Transverse colon (tissue), 4 donors: ENCODE measurements at regions not wholly inside any gene's neighbourhood (a gene's known extent, or its start where the extent isn't known, plus 50 kb on each side); places are given as distances from the start of the nearest gene placed in this dataset.

Source experiments
- DNase-seq: peaks from one replicate; pipeline ENCODE4 v3.0.0-alpha.2; 2019
- H3K27ac ChIP-seq, 4 donors: fragments of 200-600 bp; sonication (generic); 2 replicates each; pipeline ENCODE4 v1.5.1; 2016 to 2018; ENCODE audit warnings: inconsistent platforms in 4 of 4
- H3K27me3 ChIP-seq: fragments of 200-600 bp; sonication (generic); 2 replicates; pipeline ENCODE4 v1.5.1; 2017; ENCODE audit warnings: inconsistent platforms
- H3K36me3 ChIP-seq, 4 donors: fragments of 200-600 bp; sonication (generic); 2 replicates each; pipeline ENCODE4 v1.5.1; 2017 to 2019; ENCODE audit warnings: inconsistent platforms in 4 of 4
- H3K4me1 ChIP-seq, 4 donors: fragments of 200-600 bp; sonication (generic); 2 replicates each; pipeline ENCODE4 v1.5.1; 2017 to 2020; ENCODE audit warnings: inconsistent platforms in 4 of 4
- H3K4me3 ChIP-seq, 4 donors: fragments of 200-600 bp; sonication (generic); 1 replicate in 1 of 4; 2 replicates in 3 of 4; pipeline versions ENCODE4 v1.5.1 to v1.6.1; 2017 to 2019; ENCODE audit warnings: inconsistent platforms in 4 of 4
- H3K9me3 ChIP-seq, 2 donors: fragments of 200-600 bp; sonication (generic); 2 replicates each; pipeline ENCODE4 v1.5.1; 2017 to 2019; ENCODE audit warnings: inconsistent platforms in 2 of 2
- EP300 ChIP-seq: sonication (generic); formaldehyde crosslinking; IDR thresholded peaks from one replicate; pipeline ENCODE4 v1.6.1; 2017; ENCODE audit warnings: antibody characterized with exemption, low read depth
- POLR2A ChIP-seq: fragments of 450-650 bp; IDR thresholded peaks from one replicate; pipeline ENCODE4 v1.6.1; 2016; ENCODE audit warnings: antibody characterized with exemption, mild to moderate bottlenecking, moderate library complexity
- POLR2AphosphoS5 ChIP-seq, 3 donors: sonication (generic); formaldehyde crosslinking; IDR thresholded peaks; one replicate each; pipeline ENCODE4 v1.6.1; 2016; ENCODE audit warnings: antibody characterized with exemption in 3 of 3
- WGBS, 2 donors: methylation state at CpG; one replicate each; pipeline ENCODE4 v1.1.5; 2018; ENCODE audit warnings: low coverage in 1 of 2; 5-methylcytosine and 5-hydroxymethylcytosine counted together
- in situ Hi-C, 4 donors: fragments of 200-750 bp; cut with MboI; loops; one replicate each; pipeline versions ENCODE4 v1.15.0 to v1.15.1; 2017; ENCODE audit warnings: low sequenced_read_pairs in 3 of 4, low pct_ligation_motif_present in 1 of 4, low pct_unique_long_range_greater_than_20kb in 1 of 4
- intact Hi-C: fragments of 100-400 bp; cut with DNase I; formaldehyde crosslinking; loops from one replicate; pipeline ENCODE4 v1.15.1; 2023; ENCODE audit warnings: low total_unique reads
- TF ChIP-seq, protein P1 (sequence below), 5 experiments: fragments of 200-600 bp in 3 of 5; fragments of 450-650 bp in 2 of 5; sonication (generic) in 3 of 5; IDR thresholded peaks; 1 replicate in 2 of 5; 2 replicates in 3 of 5; pipeline ENCODE4 v1.5.1; 2016 to 2017; ENCODE audit warnings: antibody characterized with exemption in 5 of 5, inconsistent platforms in 3 of 5, mild to moderate bottlenecking in 2 of 5, moderate library complexity in 1 of 5

GRCh38 chr7:20839196-20839735 lies 52.6 kb upstream of the SP8 start:
- no peak overlapping the region for H3K27ac ChIP-seq
- intact Hi-C loops, result no loop called here
- H3K4me1 ChIP-seq, result no peaks in the 10 kb centered on the region
- H3K9me3 ChIP-seq, result no peaks in the 10 kb centered on the region
- no peaks in the 10 kb centered on the region for H3K36me3 ChIP-seq
- TF ChIP-seq POLR2AphosphoS5 (IDR thresholded peaks at IDR 0.05) (no peak), EP300 (no peak), POLR2A (no peak)
- TF ChIP-seq, protein P1, sequence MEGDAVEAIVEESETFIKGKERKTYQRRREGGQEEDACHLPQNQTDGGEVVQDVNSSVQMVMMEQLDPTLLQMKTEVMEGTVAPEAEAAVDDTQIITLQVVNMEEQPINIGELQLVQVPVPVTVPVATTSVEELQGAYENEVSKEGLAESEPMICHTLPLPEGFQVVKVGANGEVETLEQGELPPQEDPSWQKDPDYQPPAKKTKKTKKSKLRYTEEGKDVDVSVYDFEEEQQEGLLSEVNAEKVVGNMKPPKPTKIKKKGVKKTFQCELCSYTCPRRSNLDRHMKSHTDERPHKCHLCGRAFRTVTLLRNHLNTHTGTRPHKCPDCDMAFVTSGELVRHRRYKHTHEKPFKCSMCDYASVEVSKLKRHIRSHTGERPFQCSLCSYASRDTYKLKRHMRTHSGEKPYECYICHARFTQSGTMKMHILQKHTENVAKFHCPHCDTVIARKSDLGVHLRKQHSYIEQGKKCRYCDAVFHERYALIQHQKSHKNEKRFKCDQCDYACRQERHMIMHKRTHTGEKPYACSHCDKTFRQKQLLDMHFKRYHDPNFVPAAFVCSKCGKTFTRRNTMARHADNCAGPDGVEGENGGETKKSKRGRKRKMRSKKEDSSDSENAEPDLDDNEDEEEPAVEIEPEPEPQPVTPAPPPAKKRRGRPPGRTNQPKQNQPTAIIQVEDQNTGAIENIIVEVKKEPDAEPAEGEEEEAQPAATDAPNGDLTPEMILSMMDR (IDR thresholded peaks at IDR 0.05), result no peak
- 79% methylated on average over 2 of the region's 2 CpGs; no CpG with 5 or more reads in 1 of the 2 donors for WGBS, 2 donors
- no peak overlapping the region for H3K4me3 ChIP-seq
- H3K27me3 ChIP-seq, result no peaks in the 10 kb centered on the region
- DNase-seq, result no peak
- in situ Hi-C loops, result no loop called here

DNA sequence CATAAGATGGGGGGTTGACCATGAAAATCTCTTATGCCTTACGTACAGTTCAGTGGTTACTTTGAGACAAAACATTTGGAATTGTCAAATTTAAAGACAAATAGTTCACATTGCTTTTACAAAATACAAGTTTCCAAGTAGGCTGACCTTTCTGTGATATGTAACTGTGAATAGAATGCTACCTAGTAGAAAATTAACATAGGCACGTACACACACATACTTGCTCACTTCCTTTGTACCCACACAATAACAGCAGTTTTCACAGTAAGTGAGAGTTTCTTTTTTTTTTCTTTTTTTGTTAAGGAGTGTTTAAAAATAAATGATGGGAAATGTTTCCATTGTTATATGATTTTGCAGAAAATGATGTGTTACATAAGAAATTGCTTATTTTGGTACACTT lies 53.3 kb upstream of the SP8 start:
- DNase-seq, result no peak
- no peak for TF ChIP-seq POLR2A
- TF ChIP-seq, protein P1 (IDR thresholded peaks at IDR 0.05), result no peak
- TF ChIP-seq POLR2AphosphoS5 (IDR thresholded peaks at IDR 0.05), result no peak
- TF ChIP-seq EP300, result no peak
- 33 to 59% methylated on average over 1 to 2 of the region's 2 CpGs for WGBS, 2 donors

DNA sequence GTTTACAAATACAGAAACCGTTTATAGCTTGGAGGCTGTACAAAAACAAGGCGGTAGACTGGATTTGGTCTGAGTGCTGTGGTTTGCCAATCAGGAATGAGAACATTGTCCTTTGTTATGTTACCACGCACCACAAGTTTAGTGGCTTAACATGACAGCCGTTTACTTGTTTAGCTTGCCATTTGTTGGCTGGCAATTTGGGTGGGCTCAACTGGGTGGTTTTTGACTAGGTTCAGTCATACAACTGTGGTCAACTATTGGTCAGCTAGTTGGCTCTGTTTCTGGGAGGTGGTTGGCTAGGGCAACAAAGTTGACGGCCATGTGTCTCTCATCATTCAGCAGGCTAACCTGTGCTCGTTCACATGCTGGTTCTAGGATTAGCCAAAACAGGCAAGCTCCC lies 60.1 kb upstream of the SP8 start:
- intact Hi-C loops (no loop called here), in situ Hi-C loops (no loop called here)
- H3K36me3 ChIP-seq, result no peaks in the 10 kb centered on the region
- H3K27me3 ChIP-seq, result no peaks in the 10 kb centered on the region
- 80 to 95% methylated on average over 3 to 6 of the region's 6 CpGs for WGBS, 2 donors
- no peaks in the 10 kb centered on the region for H3K9me3 ChIP-seq
- H3K4me1 ChIP-seq, result no peaks in the 10 kb centered on the region
- TF ChIP-seq POLR2AphosphoS5 (IDR thresholded peaks at IDR 0.05) (no peak), EP300 (no peak)
- no peak overlapping the region for H3K27ac ChIP-seq
- no peak for DNase-seq
- H3K4me3 ChIP-seq, result no peak overlapping the region

More for the DNA sequence above, 53.3 kb upstream of the SP8 start:
- Histone ChIP-seq H3K4me3 (no peak overlapping the region), H3K27me3 (no peaks in the 10 kb centered on the region), H3K36me3 (no peaks in the 10 kb centered on the region), H3K4me1 (no peaks in the 10 kb centered on the region), H3K27ac (no peak overlapping the region), H3K9me3 (no peaks in the 10 kb centered on the region)
- in situ Hi-C loops (no loop called here), intact Hi-C loops (no loop called here)

DNA sequence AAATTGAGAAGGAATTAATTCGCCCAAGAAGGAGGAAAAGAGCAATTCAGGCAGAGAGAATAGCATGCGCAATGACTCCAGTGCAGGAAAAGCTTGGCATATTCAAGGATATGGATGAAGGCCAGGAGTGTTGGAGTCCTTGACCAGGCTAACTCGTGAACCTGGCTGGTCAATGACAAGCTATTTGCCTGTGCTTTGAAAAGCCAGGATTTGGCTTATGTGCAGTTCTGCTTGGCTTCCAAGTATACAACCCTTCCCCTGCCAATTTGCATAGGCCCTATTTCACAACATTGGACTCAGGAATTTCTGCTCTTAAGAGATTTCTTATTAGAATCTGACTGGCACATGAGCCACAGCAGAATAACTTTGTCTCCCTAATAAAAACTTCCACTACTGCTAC lies 72.3 kb upstream of the SP8 start:
- WGBS, 2 donors, result 65 to 74% methylated on average over 3 of the region's 3 CpGs
- Histone ChIP-seq H3K27me3 (no peaks in the 10 kb centered on the region), H3K4me1 (no peaks in the 10 kb centered on the region), H3K36me3 (no peaks in the 10 kb centered on the region), H3K27ac (no peak overlapping the region), H3K4me3 (no peak overlapping the region), H3K9me3 (no peaks in the 10 kb centered on the region)
- in situ Hi-C loops (no loop called here), intact Hi-C loops (no loop called here)
- TF ChIP-seq, protein P1 (IDR thresholded peaks at IDR 0.05), result no peak
- TF ChIP-seq POLR2A, result no peak
- TF ChIP-seq POLR2AphosphoS5 (IDR thresholded peaks at IDR 0.05), result no peak
- TF ChIP-seq EP300, result no peak
- no peak for DNase-seq

- intact Hi-C loops (no loop called here), in situ Hi-C loops (no loop called here)
- DNase-seq, result no peak
Measured at GRCh38 chr7:20861468-20861867, 74.8 kb upstream of the SP8 start.

More at GRCh38 chr7:20861468-20861867, 74.8 kb upstream of the SP8 start:
- TF ChIP-seq POLR2AphosphoS5 (IDR thresholded peaks at IDR 0.05) (no peak), EP300 (no peak), POLR2A (no peak)
- TF ChIP-seq, protein P1 (IDR thresholded peaks at IDR 0.05), result no peak
- H3K4me3 ChIP-seq, result no peak overlapping the region
- H3K4me1 ChIP-seq, result no peaks in the 10 kb centered on the region
- no peaks in the 10 kb centered on the region for H3K9me3 ChIP-seq
- H3K36me3 ChIP-seq, result no peaks in the 10 kb centered on the region
- H3K27me3 ChIP-seq, result no peaks in the 10 kb centered on the region
- WGBS, 2 donors, result 70 to 82% methylated on average over 4 of the region's 4 CpGs
- H3K27ac ChIP-seq, result no peak overlapping the region
